ENCODE measurements at regions not wholly inside any gene's neighbourhood (a gene's known extent, or its start where the extent isn't known, plus 50 kb on each side); places are given as distances from the start of the nearest gene placed in this dataset.

- TF ChIP-seq ELF4 (IDR thresholded peaks at IDR 0.05) (no peak), ARNT (IDR thresholded peaks at IDR 0.05) (no peak), SUZ12 (IDR thresholded peaks at IDR 0.05) (no peak), FOXM1 (IDR thresholded peaks at IDR 0.05; ENCODE audit: borderline replicate concordance) (no peak), FOXK2 (IDR thresholded peaks at IDR 0.05) (no peak), FOXA1 (IDR thresholded peaks at IDR 0.05) (no peak), SP1 (IDR thresholded peaks at IDR 0.05) (no peak)
- TF ChIP-seq, protein P1, sequence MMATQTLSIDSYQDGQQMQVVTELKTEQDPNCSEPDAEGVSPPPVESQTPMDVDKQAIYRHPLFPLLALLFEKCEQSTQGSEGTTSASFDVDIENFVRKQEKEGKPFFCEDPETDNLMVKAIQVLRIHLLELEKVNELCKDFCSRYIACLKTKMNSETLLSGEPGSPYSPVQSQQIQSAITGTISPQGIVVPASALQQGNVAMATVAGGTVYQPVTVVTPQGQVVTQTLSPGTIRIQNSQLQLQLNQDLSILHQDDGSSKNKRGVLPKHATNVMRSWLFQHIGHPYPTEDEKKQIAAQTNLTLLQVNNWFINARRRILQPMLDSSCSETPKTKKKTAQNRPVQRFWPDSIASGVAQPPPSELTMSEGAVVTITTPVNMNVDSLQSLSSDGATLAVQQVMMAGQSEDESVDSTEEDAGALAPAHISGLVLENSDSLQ (IDR thresholded peaks at IDR 0.05), result no peak
Measured at GRCh38 chr18:2430191-2430590, 141.1 kb downstream of the METTL4 start.

All from HEK293T (cell line).